ENCODE measurements at regions not wholly inside any gene's neighbourhood (a gene's known extent, or its start where the extent isn't known, plus 50 kb on each side); places are given as distances from the start of the nearest gene placed in this dataset.

DNA sequence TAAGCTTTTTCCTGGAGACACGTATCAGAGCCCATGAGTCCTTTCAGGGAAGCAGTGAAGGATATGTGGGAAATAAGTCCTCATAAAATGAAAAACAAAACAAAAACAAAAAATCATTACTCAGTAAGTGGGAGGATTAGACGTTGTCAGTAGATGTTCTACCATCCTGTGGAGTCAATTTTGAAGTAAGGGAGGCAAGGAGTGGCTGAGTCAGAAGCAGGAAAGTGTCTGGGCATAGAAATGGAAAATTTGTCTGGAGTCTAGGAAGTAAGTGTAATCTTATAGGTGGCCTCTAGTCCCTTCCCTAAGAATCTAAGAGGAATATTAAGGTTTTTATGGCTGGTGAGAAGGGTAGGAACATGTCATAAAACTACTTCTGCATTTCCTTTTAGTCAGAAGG, 339.8 kb upstream of the SEMA6D start:
- Mint-ChIP-seq H3K27ac (ENCODE audit: unreplicated experiment) (no peak overlapping the region), H3K9me3 (ENCODE audit: unreplicated experiment) (no peaks in the 10 kb centered on the region), H3K36me3 (ENCODE audit: low read depth, unreplicated experiment) (no peaks in the 10 kb centered on the region), H3K4me3 (ENCODE audit: unreplicated experiment) (no peak overlapping the region), H3K4me1 (ENCODE audit: unreplicated experiment) (no peaks in the 10 kb centered on the region), H3K27me3 (ENCODE audit: unreplicated experiment) (no peaks in the 10 kb centered on the region)
- DNase-seq (ENCODE audit: low spot score): no peak
- TF ChIP-seq, protein P1, sequence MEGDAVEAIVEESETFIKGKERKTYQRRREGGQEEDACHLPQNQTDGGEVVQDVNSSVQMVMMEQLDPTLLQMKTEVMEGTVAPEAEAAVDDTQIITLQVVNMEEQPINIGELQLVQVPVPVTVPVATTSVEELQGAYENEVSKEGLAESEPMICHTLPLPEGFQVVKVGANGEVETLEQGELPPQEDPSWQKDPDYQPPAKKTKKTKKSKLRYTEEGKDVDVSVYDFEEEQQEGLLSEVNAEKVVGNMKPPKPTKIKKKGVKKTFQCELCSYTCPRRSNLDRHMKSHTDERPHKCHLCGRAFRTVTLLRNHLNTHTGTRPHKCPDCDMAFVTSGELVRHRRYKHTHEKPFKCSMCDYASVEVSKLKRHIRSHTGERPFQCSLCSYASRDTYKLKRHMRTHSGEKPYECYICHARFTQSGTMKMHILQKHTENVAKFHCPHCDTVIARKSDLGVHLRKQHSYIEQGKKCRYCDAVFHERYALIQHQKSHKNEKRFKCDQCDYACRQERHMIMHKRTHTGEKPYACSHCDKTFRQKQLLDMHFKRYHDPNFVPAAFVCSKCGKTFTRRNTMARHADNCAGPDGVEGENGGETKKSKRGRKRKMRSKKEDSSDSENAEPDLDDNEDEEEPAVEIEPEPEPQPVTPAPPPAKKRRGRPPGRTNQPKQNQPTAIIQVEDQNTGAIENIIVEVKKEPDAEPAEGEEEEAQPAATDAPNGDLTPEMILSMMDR (IDR thresholded peaks at IDR 0.05; ENCODE audit: unreplicated experiment): no peak

DNA sequence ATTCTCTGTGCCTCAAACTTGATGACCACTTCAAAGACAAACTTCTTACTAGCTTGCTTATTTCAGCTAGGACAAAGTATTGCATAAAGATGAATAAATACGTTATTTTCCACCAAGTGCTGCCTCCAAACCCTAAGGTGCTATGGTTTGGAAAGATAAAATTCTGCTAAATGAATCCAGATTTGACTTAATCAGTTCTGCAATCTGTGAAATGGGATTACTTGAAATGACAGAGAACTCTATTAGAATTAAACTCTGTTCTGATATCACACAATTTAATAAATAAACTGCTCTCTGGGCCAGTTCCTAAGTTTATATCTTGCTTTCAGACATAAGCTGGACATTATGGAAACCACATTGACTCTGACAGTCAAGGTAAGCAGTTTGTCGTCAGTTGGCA, 338.8 kb upstream of the SEMA6D start:
- no peaks in the 10 kb centered on the region for H3K4me1 Mint-ChIP-seq (ENCODE audit: unreplicated experiment)
- no peak overlapping the region for H3K4me3 Mint-ChIP-seq (ENCODE audit: unreplicated experiment)
- H3K36me3 Mint-ChIP-seq (ENCODE audit: low read depth, unreplicated experiment): no peaks in the 10 kb centered on the region
- TF ChIP-seq, protein P1 (IDR thresholded peaks at IDR 0.05; ENCODE audit: unreplicated experiment): no peak
- no peaks in the 10 kb centered on the region for H3K9me3 Mint-ChIP-seq (ENCODE audit: unreplicated experiment)
- DNase-seq (ENCODE audit: low spot score): no peak
- H3K27ac Mint-ChIP-seq (ENCODE audit: unreplicated experiment): no peak overlapping the region
- no peaks in the 10 kb centered on the region for H3K27me3 Mint-ChIP-seq (ENCODE audit: unreplicated experiment)

DNA sequence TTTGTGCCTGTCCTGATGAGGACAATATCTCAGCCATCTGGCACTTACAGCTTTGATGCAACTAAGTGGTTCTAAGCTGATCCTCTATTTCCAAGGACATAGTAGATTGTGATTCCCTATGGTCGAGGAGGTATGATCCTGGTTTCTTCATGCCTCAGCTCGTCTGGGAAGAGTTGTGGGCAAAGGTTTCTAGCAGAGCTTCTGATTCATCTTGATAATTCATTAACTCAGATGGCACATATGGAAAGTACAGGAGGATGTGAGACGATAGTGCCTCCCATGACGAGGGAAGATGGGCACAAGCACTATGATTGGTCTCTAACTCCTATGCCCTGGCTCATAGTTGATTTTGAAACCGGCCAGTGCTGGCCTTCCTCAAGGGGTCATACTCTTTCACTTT, 334.2 kb upstream of the SEMA6D start:
- peaks cover 10% of the 10 kb centered on the region for H3K4me1 Mint-ChIP-seq (ENCODE audit: unreplicated experiment)
- DNase-seq (ENCODE audit: low spot score): no peak
- H3K9me3 Mint-ChIP-seq (ENCODE audit: unreplicated experiment): no peaks in the 10 kb centered on the region
- H3K27ac Mint-ChIP-seq (ENCODE audit: unreplicated experiment): no peak overlapping the region
- H3K27me3 Mint-ChIP-seq (ENCODE audit: unreplicated experiment): no peaks in the 10 kb centered on the region
- H3K4me3 Mint-ChIP-seq (ENCODE audit: unreplicated experiment): no peak overlapping the region
- TF ChIP-seq, protein P1 (IDR thresholded peaks at IDR 0.05; ENCODE audit: unreplicated experiment): no peak
- H3K36me3 Mint-ChIP-seq (ENCODE audit: low read depth, unreplicated experiment): no peaks in the 10 kb centered on the region

DNA sequence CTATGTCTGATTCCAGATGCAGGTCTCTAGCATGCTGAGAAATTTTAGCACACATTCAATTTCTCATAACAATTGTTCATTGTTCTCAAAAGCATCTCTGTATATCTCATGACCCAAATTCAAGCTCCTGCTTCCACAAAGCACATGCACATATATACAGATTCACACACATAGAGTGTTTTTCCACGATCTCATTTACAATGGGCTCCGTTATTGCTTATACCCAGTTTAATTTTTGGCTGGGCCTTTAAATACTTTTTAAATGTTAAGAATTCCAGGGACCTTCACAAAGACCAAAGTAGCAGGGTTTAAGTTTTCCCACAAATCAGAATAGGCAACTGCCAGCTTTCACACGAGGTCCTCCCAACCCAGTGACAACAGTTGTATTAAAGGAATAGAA, 333.5 kb upstream of the SEMA6D start:
- H3K36me3 Mint-ChIP-seq (ENCODE audit: low read depth, unreplicated experiment): no peaks in the 10 kb centered on the region
- peaks cover 10% of the 10 kb centered on the region for H3K4me1 Mint-ChIP-seq (ENCODE audit: unreplicated experiment)
- no peak overlapping the region for H3K4me3 Mint-ChIP-seq (ENCODE audit: unreplicated experiment)
- DNase-seq (ENCODE audit: low spot score): no peak
- no peak overlapping the region for H3K27ac Mint-ChIP-seq (ENCODE audit: unreplicated experiment)
- no peaks in the 10 kb centered on the region for H3K9me3 Mint-ChIP-seq (ENCODE audit: unreplicated experiment)
- TF ChIP-seq, protein P1 (IDR thresholded peaks at IDR 0.05; ENCODE audit: unreplicated experiment): no peak
- H3K27me3 Mint-ChIP-seq (ENCODE audit: unreplicated experiment): no peaks in the 10 kb centered on the region

DNA sequence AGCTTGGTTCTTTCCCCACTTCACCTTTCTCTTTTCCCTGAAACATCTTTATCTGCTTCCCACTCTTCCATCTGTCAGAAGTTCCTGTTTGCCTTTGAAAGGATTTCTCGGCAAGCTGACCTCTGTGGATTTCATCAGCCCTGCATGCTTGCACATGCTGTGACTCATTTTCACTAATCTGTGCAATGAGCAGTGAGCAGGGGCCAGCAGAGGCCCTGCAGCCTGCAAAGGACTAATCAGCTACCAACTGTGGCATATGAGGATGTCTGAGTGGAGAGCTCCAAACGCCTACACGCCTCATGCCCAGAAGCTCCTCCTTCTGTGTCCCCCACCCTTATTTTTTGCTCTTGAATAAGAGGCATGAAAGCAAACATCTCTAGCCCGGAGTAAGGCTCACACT, 333.0 kb upstream of the SEMA6D start:
- DNase-seq (ENCODE audit: low spot score): peak; percentile 31
- no peaks in the 10 kb centered on the region for H3K36me3 Mint-ChIP-seq (ENCODE audit: low read depth, unreplicated experiment)
- no peaks in the 10 kb centered on the region for H3K27me3 Mint-ChIP-seq (ENCODE audit: unreplicated experiment)
- TF ChIP-seq, protein P1 (IDR thresholded peaks at IDR 0.05; ENCODE audit: unreplicated experiment): no peak
- peaks cover 10% of the 10 kb centered on the region for H3K4me1 Mint-ChIP-seq (ENCODE audit: unreplicated experiment)
- no peak overlapping the region for H3K4me3 Mint-ChIP-seq (ENCODE audit: unreplicated experiment)
- H3K27ac Mint-ChIP-seq (ENCODE audit: unreplicated experiment): no peak overlapping the region
- H3K9me3 Mint-ChIP-seq (ENCODE audit: unreplicated experiment): no peaks in the 10 kb centered on the region

All from endothelial cell (in vitro differentiated cells).